Naive B cell (primary cell): ENCODE measurements at regions not wholly inside any gene's neighbourhood (a gene's known extent, or its start where the extent isn't known, plus 50 kb on each side); places are given as distances from the start of the nearest gene placed in this dataset.

Source experiments
- ATAC-seq, 2 donors: fragments of 150-1000 bp; cut with Tn5 transposase; 2 replicates each; pipeline ENCODE4 v1.10.0; 2021; ENCODE audit warnings: low read depth in 2 of 2, mild to moderate bottlenecking in 2 of 2, moderate library complexity in 2 of 2
- DNase-seq: peaks from one replicate; pipeline ENCODE4 v3.0.0; 2022
- H3K27ac Mint-ChIP-seq, 6 donors: one replicate each; pipeline ENCODE4 v1.8.0; 2020 to 2022; ENCODE audit warnings: mild to moderate bottlenecking in 6 of 6, mixed read lengths in 6 of 6, moderate library complexity in 5 of 6, inconsistent platforms in 2 of 6
- H3K27me3 Mint-ChIP-seq, 3 donors: one replicate each; pipeline ENCODE4 v1.8.0; 2021 to 2022; ENCODE audit warnings: mixed read lengths in 3 of 3, mild to moderate bottlenecking in 1 of 3
- H3K36me3 Mint-ChIP-seq, 2 donors: one replicate each; pipeline ENCODE4 v1.8.0; 2020 to 2022; ENCODE audit warnings: mixed read lengths in 2 of 2, inconsistent platforms in 1 of 2, mild to moderate bottlenecking in 1 of 2
- H3K4me1 Mint-ChIP-seq, 3 donors: one replicate each; pipeline ENCODE4 v1.8.0; 2020 to 2022; ENCODE audit warnings: mixed read lengths in 3 of 3, inconsistent platforms in 1 of 3, mild to moderate bottlenecking in 1 of 3, moderate library complexity in 1 of 3
- H3K4me3 Mint-ChIP-seq, 8 donors: one replicate each; pipeline ENCODE4 v1.8.0; 2020 to 2022; ENCODE audit warnings: mild to moderate bottlenecking in 8 of 8, mixed read lengths in 8 of 8, moderate library complexity in 8 of 8, inconsistent platforms in 2 of 8
- H3K9me3 Mint-ChIP-seq, 7 donors: one replicate each; pipeline ENCODE4 v1.8.0; 2020 to 2022; ENCODE audit warnings: mixed read lengths in 7 of 7, mild to moderate bottlenecking in 5 of 7, inconsistent platforms in 2 of 7, moderate library complexity in 1 of 7

DNA sequence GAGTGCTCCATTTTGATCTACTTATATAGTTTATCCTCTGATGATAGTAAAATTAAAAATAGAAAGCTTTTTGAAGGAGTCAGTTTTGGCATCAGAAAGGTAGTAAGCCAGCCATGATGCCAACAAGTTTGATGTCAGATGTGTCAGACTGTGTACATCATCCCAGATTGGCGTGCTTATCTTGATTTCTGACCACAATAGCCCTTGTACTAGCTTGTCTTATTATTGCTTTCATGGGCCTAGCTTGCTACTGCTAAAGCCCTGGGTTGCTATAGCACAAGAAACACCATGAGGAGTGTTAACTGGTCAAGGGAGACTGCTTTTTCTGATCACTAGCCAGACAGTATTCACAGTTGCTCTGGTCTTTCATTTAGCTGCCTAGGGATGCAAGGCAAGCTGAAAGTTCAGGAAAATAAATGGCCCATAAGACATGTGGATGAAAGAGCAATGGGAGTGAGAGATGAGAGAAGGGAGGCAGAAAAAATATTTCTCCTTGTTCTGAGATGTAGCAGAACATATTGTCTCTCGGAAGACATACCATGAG, 1038.5 kb downstream of the JRKL start:
- no peaks in the 10 kb centered on the region for H3K27me3 Mint-ChIP-seq
- peaks cover 0 to 4% (median 0%) of the 10 kb centered on the region in 7 donors for H3K9me3 Mint-ChIP-seq
- ATAC-seq (no peak), DNase-seq (no peak)
- H3K27ac Mint-ChIP-seq = no peak overlapping the region
- H3K4me1 Mint-ChIP-seq = no peaks in the 10 kb centered on the region
- no peak overlapping the region for H3K4me3 Mint-ChIP-seq
- no peaks in the 10 kb centered on the region for H3K36me3 Mint-ChIP-seq

DNA sequence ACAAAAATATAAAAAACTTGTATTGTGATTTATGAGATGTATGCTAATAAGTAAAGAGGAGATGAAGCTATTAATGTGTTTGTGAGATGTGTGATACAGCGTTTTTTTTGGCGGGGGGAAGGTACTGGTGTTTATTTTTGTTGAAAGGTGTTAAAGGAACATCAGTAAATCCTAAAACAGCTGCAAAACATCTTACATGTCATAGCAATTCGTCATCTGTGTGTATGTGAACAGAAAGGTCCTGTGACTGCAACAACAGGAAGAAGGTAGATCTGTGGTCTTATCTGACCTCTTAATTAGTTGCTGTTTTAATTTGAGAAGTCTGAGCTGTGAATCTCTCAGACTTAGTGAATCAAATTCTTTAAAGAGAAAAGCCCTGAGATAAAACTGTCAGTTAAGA, 1041.1 kb downstream of the JRKL start:
- H3K27me3 Mint-ChIP-seq = no peaks in the 10 kb centered on the region

DNA sequence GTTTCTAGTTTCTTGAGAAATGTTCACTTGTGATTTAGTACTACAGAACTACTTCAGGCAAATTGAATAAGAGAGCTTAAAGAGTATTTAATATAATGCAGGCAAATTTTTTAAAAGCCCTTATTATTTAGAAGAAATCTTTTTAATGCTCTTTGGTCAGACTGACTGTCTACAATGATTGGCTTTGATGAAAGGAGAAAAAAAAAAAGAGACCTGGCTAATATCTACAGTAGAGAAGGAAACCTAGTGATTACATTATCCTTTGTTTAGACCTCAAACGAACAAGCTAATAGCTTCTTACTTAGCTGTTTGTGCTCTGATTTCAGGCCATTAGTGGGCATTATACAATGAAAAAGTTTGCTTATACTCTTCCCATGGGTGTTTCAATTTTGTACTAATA, 1043.1 kb downstream of the JRKL start:
- H3K36me3 Mint-ChIP-seq = no peaks in the 10 kb centered on the region
- DNase-seq = no peak
- H3K4me3 Mint-ChIP-seq = no peak overlapping the region
- H3K4me1 Mint-ChIP-seq = no peaks in the 10 kb centered on the region
- no peak for ATAC-seq
- peaks cover 0 to 4% (median 0%) of the 10 kb centered on the region in 7 donors for H3K9me3 Mint-ChIP-seq
- no peaks in the 10 kb centered on the region for H3K27me3 Mint-ChIP-seq
- H3K27ac Mint-ChIP-seq = no peak overlapping the region

More for the DNA sequence above, 1041.1 kb downstream of the JRKL start:
- Mint-ChIP-seq H3K36me3 (no peaks in the 10 kb centered on the region), H3K9me3 (peaks cover 0 to 4% (median 0%) of the 10 kb centered on the region in 7 donors), H3K27ac (no peak overlapping the region), H3K4me3 (no peak overlapping the region), H3K4me1 (no peaks in the 10 kb centered on the region)
- ATAC-seq (no peak), DNase-seq (no peak)

GRCh38 chr11:97445561-97445960, 1055.7 kb downstream of the JRKL start:
- no peak for ATAC-seq
- H3K27me3 Mint-ChIP-seq = no peaks in the 10 kb centered on the region
- H3K4me1 Mint-ChIP-seq = no peaks in the 10 kb centered on the region
- H3K9me3 Mint-ChIP-seq = peaks cover 0 to 9% (median 3%) of the 10 kb centered on the region in 7 donors
- no peak overlapping the region for H3K4me3 Mint-ChIP-seq
- no peak overlapping the region for H3K27ac Mint-ChIP-seq
- no peaks in the 10 kb centered on the region for H3K36me3 Mint-ChIP-seq
- no peak for DNase-seq

DNA sequence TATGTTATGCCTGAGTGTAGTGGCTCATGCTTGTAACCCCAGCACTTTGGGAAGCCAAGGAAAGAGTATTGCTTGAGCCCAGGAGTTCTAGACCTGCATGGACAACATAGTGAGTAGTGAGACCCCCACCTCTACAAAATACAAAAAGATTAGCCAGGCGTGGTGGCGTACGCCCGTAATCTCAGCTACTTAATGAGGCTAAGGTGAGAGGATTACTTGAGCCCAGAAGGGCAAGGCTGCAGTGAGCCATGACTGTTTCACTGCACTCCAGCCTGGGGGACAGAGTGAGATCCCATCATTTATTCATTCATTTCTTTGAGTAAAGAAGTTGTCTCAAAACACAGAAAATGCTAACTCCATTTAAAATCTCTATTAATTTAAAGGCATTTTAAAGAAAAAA, 1061.6 kb downstream of the JRKL start:
- no peak overlapping the region for H3K4me3 Mint-ChIP-seq
- H3K27ac Mint-ChIP-seq = no peak overlapping the region
- ATAC-seq (no peak), DNase-seq (no peak)
- H3K36me3 Mint-ChIP-seq = no peaks in the 10 kb centered on the region
- no peaks in the 10 kb centered on the region for H3K27me3 Mint-ChIP-seq
- H3K9me3 Mint-ChIP-seq = peaks cover 0 to 9% (median 3%) of the 10 kb centered on the region in 7 donors
- H3K4me1 Mint-ChIP-seq = no peaks in the 10 kb centered on the region

- no peak overlapping the region for H3K4me3 Mint-ChIP-seq
- no peak for ATAC-seq
- no peak overlapping the region for H3K27ac Mint-ChIP-seq
- H3K36me3 Mint-ChIP-seq = no peaks in the 10 kb centered on the region
- no peak for DNase-seq
- H3K9me3 Mint-ChIP-seq = peaks cover 0 to 5% (median 3%) of the 10 kb centered on the region in 7 donors
- no peaks in the 10 kb centered on the region for H3K27me3 Mint-ChIP-seq
- no peaks in the 10 kb centered on the region for H3K4me1 Mint-ChIP-seq
These were observed 1065.2 kb downstream of the JRKL start for GRCh38 chr11:97454988-97455387.

- Mint-ChIP-seq H3K27me3 (no peaks in the 10 kb centered on the region), H3K4me1 (no peaks in the 10 kb centered on the region), H3K27ac (no peak overlapping the region), H3K4me3 (no peak overlapping the region), H3K9me3 (peaks cover 9 to 36% (median 23%) of the 10 kb centered on the region in 7 donors), H3K36me3 (peaks cover 0 to 8% of the 10 kb centered on the region in 2 donors)
- no peak for ATAC-seq
- no peak for DNase-seq
These were observed 1070.3 kb downstream of the JRKL start for GRCh38 chr11:97460091-97460490.

DNA sequence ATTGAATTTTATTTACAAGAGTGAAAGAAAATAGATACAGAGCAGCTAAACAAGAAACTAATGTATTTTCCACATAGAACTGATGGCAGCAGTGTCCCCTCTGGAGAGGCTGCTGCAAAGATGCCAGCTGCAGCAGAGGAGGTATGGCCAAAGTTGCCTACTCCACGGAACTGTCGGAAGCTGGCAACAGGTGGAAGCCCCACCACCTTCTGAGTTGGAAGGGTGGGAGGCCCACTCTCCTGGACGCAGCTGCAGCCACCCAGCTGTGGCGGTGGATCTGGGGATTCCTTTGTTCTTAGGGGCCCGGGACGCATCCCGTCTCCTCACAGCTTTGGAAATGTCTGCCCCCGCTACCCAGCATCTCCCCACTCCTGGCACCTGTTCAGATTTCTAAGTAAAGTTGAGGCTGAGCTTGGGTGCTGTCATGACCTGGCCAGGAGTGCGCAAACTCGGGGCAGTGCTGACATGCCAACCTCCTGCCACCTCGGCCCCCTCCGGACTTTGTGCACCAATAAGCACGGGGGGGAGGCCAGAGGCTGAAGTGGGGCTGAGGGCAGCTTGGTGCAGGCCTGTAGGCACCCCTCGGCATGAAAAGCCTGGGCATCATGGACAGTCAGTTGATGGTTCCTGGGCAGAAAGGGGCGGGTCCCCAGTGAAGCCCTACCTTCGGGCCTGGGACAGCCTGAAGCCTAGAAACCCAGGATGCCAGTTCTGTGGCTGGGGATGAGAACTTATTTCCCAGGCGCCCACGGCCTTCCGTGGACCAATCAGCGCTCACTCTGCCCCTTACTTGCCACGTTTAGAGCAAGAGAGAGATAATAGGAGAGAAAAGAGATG, 1071.4 kb downstream of the JRKL start:
- DNase-seq = no peak
- peaks cover 9 to 37% (median 22%) of the 10 kb centered on the region in 7 donors for H3K9me3 Mint-ChIP-seq
- ATAC-seq = no peak
- no peaks in the 10 kb centered on the region for H3K4me1 Mint-ChIP-seq
- no peak overlapping the region for H3K27ac Mint-ChIP-seq
- H3K36me3 Mint-ChIP-seq = peaks cover 0 to 8% of the 10 kb centered on the region in 2 donors
- H3K4me3 Mint-ChIP-seq = no peak overlapping the region
- no peaks in the 10 kb centered on the region for H3K27me3 Mint-ChIP-seq

DNA sequence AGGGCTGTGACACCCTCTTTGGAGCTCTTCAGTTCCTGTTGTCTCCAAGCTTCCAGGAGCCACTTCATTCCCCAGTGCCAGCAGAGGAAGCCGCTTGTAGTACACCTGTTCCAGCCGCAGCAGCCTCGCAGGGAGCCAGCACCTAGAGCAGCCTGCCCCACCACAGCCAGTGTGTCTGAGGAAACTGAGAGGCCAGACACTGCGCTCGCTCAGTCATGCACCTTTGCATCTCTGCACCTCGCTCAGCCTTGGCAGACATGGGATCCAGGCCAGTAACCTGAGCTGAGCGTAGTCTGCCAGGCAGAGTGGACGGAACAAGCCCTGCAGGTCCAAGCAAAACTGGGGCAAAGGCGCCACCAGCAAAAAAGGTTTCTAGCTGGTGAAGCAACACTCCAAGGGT, 1072.1 kb downstream of the JRKL start:
- Mint-ChIP-seq H3K9me3 (peaks cover 9 to 43% (median 22%) of the 10 kb centered on the region in 7 donors), H3K4me1 (no peaks in the 10 kb centered on the region), H3K4me3 (no peak overlapping the region), H3K27me3 (no peaks in the 10 kb centered on the region), H3K36me3 (peaks cover 0 to 8% of the 10 kb centered on the region in 2 donors), H3K27ac (no peak overlapping the region)
- no peak for DNase-seq
- ATAC-seq = no peak

GRCh38 chr11:97463891-97464290, 1074.1 kb downstream of the JRKL start:
- Mint-ChIP-seq H3K4me1 (no peaks in the 10 kb centered on the region), H3K36me3 (peaks cover 0 to 8% of the 10 kb centered on the region in 2 donors), H3K27me3 (no peaks in the 10 kb centered on the region), H3K27ac (no peak overlapping the region), H3K4me3 (no peak overlapping the region), H3K9me3 (peaks cover 12 to 50% (median 22%) of the 10 kb centered on the region in 7 donors)
- DNase-seq (no peak), ATAC-seq (no peak)

- Mint-ChIP-seq H3K36me3 (peaks cover 0 to 8% of the 10 kb centered on the region in 2 donors), H3K4me3 (no peak overlapping the region), H3K27ac (no peak overlapping the region), H3K4me1 (no peaks in the 10 kb centered on the region), H3K9me3 (peaks cover 8 to 36% (median 21%) of the 10 kb centered on the region in 7 donors), H3K27me3 (no peaks in the 10 kb centered on the region)
- DNase-seq (no peak), ATAC-seq (no peak)
These were observed 1081.7 kb downstream of the JRKL start for GRCh38 chr11:97471480-97471879.

- no peak overlapping the region for H3K27ac Mint-ChIP-seq
- peaks cover 0 to 25% (median 9%) of the 10 kb centered on the region in 7 donors for H3K9me3 Mint-ChIP-seq
- DNase-seq (no peak), ATAC-seq (no peak)
- H3K4me3 Mint-ChIP-seq = no peak overlapping the region
- no peaks in the 10 kb centered on the region for H3K27me3 Mint-ChIP-seq
- H3K36me3 Mint-ChIP-seq = no peaks in the 10 kb centered on the region
- no peaks in the 10 kb centered on the region for H3K4me1 Mint-ChIP-seq
These were observed 1097.6 kb downstream of the JRKL start for GRCh38 chr11:97487387-97487786.

DNA sequence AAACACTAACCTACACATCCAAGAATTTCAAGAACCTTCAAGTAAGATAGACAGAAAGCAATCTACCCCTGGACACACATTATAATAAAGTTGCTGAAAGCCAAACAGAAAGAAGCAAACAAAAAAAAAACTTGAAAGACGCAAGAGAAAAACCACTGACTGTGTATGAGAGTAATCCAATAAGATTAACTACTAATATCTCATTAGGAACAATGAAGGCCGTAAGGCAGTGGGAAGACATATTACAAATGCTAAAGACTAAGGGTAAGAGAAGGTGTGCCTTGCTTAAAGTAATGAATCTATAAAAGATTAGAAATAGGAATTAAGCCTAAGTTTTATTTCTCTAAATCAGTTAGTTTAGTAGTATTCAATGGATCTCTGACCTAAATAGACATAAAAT, 1109.1 kb downstream of the JRKL start:
- Mint-ChIP-seq H3K27me3 (no peaks in the 10 kb centered on the region), H3K9me3 (peaks cover 2 to 18% (median 6%) of the 10 kb centered on the region in 7 donors), H3K36me3 (no peaks in the 10 kb centered on the region), H3K4me3 (no peak overlapping the region), H3K4me1 (no peaks in the 10 kb centered on the region), H3K27ac (no peak overlapping the region)
- ATAC-seq (no peak), DNase-seq (no peak)

DNA sequence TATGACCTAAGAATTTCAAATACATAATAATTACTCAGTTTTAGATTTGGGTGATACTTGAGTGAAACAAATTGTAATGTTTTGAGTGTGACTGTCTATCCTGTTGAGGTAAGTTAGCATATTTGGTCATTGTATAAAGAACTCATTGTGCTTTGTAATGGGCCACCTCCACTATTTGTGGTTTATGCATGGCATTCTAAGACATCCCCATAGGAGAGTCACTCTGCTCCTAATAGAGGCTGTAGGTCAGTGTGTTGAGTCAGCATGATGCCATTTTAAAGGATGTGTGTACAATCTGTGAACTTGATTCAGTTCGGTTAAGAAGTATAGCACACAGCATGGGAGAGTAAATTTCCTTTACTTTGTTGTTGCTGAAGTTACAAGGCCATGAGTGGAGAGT, 1112.4 kb downstream of the JRKL start:
- no peak overlapping the region for H3K4me3 Mint-ChIP-seq
- no peaks in the 10 kb centered on the region for H3K27me3 Mint-ChIP-seq
- ATAC-seq = no peak
- no peak for DNase-seq
- no peak overlapping the region for H3K27ac Mint-ChIP-seq
- H3K36me3 Mint-ChIP-seq = no peaks in the 10 kb centered on the region
- peaks cover 2 to 24% (median 6%) of the 10 kb centered on the region in 7 donors for H3K9me3 Mint-ChIP-seq
- H3K4me1 Mint-ChIP-seq = no peaks in the 10 kb centered on the region
